HUDEP-2 (cell line): ENCODE measurements at regions not wholly inside any gene's neighbourhood (a gene's known extent, or its start where the extent isn't known, plus 50 kb on each side); places are given as distances from the start of the nearest gene placed in this dataset.

Experiments
- DNase-seq, 76 experiments: peaks; one replicate each; lab custom pipeline; 2025; ENCODE audit not compliant: unreplicated experiment in 76 of 76; lab: John Stamatoyannopoulos, UW

DNA sequence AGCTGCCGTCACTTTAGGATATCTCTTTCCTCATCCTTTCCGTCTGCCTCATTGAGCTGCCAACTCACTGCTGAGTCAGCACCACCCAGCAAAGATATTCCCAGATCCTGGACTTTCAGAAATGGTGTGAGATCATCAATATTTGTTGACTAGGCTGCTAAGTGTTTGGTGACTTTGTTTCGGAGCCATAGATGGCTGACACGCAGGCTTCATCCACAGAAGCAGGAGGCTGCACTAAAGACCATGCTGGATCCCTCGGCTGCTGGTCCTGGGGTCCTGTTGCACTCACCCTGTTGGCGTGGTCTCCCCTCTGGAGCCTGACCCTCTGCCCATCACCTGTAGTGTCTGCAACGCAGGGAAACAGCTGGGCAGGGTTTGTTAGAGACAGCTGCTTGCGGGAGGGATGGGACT lies 96.5 kb downstream of the ERMARD start:
- no peak for DNase-seq

DNA sequence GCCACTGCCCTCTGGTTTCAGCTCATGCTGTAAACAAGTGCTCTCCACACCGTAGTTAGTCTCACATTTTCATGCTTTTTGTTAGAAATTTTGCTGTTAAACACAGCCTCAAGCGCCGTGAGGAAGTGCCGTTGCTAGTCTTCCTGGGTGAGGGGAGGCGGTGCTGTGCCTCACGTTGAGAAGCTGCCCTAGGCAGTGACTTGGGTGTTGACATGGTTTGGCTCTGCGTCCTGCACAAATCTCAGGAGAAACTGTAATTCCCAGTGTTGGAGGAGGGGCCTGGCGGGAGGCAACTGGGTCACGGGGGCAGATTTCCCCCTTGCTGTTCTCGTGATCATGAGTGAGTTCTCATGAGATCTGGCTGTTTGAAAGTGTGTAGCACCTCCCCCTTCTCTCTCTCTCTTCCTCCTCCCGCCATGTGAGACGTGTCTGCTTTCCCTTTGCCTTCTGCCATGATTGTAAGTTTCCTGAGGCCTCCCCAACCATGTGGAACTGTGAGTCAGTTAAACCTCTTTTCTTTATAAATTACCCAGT lies 95.8 kb downstream of the ERMARD start:
- DNase-seq, result no peak

DNA sequence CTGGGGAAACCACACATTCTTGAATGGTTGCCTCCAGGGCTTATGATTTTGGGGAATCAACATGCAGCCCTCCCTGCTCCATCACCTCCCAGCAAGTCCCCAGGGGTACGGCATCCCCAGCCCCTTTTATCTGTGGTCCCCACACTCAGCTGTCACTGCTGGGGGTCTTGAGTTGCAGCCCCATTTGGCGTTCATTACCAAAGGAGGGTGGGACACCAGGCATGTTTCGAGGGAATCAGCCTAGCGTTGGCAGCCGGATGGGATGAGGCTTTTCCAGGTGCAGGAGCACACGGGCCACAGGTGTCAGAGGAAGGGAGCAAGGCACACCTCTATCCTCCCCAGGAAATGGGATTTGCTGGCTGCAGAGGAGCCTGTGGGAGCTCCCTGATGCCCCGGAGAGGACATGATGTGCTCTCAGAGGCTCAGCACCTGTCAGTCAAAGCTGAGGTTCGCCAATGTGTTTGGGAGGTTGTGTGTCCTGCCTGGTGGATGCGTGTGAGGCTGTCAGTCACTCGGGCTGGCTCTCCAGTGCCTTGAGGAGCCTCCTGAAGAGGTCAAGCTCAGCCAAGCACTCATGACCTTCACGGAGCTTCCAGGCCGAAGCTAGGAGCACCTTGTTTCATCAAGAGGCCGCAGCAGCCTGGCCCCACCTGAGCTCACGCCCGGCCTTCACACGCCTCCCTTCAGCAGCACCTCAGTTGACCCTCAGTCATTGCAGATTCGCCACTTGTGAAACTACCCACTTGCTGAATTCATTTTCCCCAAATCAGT lies 95.0 kb downstream of the ERMARD start:
- no peak for DNase-seq

DNA sequence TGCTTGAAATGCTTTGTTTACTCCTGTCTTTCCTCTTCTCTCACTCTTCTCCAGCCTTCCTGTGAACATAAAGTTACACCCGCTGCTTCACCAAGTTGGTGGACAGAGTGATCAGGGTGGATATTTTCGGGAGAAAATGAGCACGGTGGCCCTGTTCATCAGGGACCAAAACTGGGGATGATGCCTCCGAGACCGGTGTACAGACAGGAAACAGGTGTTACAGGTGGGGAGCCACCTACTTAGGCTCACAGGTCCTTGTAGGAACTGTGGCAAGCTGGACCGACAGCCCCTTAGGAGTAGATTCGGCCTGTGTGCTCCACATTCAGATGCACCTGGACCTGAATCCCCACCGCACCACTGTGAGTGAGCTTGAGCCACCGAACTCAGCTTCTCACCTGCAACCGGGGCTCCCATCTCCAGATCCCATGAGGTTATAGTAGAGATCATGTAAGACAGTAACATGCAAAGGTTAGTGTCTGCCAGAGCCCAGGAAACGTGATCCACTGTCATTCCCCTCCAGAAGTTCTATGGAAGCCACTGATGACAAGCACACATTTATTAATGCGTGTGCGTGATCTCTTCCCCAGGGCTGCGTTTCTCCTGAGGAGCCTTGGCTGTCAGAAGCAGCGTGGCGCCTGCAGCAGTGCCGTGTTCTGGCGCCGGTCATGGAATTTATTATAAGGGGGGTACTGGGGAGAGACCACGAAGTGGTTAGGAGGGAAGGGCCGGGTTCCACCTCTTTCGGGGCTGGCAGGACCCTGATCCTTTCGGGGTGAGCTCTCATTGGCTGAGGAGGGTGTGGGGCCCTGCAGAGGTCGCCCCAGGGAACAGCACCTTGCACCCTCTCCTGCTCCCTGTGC lies 94.2 kb downstream of the ERMARD start:
- no peak for DNase-seq

DNA sequence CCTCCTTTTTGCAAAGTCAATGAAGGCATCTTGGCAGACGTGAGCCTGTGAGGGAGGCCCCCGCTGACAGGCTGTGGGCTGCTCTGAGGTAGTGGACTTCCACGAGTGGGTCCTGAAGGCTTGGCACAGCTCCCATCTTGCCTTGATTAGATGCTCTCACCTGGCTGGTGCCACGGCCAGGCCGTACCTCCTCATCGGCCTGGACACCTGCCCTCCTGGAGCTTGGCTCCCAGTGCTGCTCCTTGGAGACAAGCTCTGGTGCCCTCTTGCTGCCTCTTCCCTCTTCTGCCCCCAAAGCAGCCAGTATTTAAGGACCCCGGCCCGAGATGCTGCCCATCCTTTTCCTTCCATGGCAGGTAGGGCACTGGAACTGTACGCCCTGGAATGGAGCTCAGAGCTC lies 93.5 kb downstream of the ERMARD start:
- no peak for DNase-seq

DNA sequence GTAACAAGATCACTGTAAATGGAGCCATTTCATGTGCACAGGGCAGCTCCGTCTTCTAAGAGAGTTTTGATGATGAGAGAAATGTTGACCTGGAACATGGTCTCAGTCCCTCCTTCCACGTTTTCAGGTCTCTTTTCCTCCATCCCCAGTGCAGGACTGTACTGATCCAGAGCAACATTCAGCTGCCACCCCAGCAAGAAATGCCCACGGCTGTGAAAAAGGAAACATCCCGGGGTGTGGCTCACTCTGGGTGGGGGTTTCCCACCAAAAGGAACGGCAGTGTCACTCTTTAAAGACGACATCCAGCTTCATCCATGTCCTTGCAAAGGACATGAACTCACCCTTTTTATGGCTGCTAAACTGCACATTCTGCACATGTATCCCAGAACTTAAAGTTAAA lies 92.6 kb downstream of the ERMARD start:
- DNase-seq, result no peak

DNA sequence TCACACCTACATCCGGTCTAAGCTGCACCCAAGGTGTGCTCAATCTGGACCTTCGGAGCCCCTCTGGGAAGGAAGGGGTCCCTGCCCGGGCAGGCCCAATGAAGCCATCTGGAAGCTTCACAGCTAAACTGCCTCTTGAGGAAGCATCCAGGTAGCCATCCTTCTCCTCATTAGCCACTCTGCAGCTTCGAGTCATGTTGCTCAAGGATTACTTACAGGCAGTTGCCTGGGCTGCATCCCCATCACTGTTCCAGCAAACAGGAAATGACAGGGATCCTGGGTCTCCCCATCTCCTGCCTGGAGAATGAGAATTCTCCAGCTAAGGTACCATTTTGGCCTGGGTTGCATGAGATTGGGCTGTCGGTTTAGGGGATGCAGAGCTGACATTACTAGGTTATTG lies 91.7 kb downstream of the ERMARD start:
- DNase-seq, result no peak

DNA sequence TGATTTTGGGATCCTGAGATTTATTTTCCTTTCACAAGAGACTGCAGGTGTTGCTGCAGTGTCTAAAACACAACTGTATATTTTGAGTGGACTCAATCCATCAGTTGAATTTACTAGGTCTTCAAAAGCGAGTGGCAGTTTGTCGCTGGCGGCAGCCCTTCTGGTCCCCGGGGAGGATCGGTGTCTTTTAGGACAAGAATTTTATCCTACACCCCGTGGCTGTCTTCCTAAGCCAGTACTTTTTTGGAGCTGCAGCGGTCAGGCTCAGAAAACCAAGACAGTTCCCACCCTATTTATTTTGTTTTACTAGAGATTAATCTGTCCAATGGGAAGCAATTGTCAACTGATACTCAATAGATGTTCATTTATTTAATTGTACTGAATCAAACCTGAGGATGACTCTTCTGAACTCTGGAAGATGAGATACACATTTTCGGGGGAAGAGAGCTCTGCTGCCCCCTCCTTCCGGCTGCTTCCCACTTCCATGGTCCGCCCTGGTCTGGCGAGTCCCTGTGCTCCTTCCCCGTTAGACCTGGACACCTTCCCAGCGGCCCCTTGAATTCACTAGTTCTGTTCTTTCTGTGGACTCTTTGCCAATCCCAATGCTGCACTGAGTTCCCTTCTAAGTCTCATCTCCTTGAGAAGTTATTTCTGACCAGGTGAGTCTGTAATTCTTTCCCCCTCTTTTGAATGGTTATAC lies 90.6 kb downstream of the ERMARD start:
- DNase-seq, result no peak

DNA sequence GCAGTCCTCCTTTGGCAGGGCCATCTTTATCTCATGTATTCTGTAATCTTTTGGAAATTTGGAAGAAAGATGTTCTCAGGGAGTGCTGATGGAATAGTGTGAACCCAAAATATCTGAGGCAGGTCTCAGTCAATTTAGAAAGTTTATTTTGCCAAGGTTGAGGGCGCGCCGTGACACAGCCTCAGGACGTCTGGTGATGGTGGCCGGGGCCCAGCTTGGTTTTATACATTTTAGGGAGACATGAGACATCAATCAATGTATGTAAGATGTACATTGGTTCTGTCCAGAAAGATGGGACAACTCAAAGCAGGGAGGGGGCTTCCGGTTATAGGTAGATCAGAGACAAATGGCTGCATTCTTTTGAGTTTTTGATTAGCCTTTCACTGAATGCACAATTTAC lies 89.8 kb downstream of the ERMARD start:
- no peak for DNase-seq

DNA sequence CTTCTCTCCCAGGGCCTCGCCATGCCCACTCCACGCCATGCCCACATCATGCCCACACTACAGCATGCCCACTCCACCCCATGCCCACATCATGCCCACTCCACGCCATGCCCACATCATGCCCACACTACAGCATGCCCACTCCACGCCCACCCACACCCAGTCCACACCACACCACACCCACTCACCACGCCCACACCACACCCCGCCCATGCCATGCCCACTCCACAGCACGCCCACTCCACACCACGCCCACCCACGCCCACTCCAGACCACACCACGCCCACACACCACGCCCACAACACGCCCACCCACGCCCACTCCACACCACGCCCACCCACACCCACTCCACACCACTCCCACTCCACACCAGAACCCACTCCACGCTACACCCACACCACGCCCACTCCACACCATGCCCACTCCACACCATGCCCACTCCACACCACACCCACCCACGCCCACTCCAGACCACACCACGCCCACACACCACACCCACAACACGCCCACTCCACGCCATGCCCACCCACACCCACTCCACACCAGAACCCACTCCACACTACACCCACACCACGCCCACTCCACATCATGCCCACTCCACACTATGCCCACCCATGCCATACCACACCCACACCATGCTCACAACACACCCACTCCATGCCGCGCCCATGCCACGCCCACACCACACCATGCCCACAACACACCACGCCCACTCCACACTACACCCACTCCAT lies 88.6 kb downstream of the ERMARD start:
- DNase-seq, result peak in 12 of 76 experiments; percentile 6 to 25 (median 16)

DNA sequence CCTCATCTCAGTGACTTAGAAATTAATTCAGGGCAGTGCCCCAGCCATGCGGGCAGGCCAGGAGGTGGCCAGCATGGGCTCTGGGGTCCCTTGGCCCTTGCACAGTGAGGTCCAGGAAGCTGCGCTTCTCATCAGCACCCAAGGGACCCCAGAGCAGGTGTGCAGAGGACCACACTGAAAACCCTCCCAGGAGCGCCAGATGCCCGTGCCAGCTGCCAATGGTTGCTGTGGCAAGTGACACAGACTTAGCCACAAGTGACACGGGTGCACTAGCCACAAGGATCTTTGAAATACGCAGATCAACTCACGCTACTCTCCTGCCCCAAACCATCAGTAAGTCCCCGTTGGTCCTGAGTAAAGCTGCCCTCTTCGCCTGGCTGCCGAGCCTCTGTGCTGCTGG lies 88.1 kb downstream of the ERMARD start:
- no peak for DNase-seq

DNA sequence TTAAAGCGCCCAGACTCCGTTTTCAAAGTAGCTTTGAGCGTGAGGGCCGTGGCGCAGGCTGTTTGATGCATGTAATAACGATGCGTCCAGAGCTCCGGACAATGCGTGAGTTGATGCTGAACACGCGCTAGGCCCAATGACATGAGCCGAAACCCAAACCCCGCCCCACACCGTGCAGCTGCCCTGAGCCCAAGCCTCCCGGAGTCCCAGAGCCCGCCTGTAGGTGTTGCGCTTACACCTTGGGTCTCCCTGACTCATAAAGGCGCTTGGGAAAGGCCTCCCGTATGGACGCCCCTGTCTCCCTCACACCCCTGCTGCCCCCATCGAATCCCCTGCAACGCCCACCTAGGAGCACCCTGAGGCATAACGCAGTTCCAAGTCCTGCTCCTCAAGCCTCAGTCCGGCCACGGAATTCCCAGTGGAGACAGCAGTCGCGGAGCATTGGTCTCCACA lies 87.6 kb downstream of the ERMARD start:
- DNase-seq, result no peak

DNA sequence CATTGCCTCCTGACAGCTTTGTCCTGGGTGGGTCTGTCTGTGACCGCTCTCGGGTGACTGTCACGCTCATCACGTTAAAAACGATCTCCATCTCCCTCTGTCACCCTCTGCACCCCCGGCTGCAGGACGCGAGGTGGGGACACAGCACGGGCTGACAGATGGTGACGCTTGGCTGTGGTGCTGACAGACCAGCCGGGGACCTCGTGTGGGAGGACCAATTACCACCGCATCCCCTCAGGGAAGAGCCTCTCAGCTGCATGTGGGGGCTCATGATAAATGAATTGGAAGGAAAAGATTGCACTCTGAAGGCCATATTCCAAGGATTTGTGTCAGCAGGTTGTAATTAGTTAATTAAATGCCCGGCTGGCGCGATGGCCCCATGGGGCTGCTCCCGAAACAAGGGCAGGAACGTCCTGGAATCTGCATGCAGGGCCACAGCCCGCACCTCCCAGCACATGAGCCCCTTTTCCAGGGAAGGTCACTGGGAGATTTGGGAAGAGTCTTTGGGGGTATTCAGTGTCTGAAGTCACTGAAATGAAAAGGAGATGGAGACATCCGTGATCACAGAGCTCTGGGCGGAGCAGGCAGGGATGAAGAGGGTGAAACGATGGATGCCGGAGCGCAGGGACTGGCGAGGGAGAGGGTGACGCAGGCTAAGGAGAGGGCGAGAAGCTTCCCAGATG lies 87.1 kb downstream of the ERMARD start:
- no peak for DNase-seq

DNA sequence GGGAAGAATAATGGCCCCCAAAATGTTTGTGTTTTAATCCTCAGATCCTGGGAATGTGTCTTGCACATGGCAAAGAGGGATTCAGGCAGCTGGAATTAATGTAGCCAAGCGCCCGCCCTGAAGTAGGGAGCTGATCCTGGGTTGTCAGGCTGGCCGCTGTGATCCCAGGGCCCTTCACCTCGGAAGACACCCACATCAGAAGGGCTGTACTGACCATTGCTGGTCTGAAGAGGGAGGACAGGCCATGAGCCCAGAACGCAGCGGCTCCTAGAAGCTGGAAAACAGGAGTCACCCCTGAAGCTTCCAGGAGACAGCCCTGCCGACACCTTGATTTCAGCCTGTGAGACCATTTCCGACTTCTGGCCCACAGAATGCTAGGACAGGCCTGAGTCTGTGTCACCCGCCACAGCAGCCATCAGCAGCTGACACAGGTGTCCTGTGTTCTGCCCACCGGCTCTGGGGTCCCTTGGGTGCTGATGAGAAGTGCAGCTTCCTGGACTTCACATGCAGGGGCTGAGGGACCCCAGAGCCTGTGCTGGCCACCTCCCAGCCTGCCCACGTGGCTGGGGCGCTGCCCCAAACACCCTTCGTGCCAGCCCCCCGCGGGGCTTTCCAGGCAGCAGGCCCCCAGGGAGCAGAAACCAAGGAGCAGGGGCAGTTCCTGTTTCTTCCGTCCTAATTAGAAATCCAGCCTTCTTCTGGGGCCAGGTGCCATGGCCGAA lies 86.3 kb downstream of the ERMARD start:
- no peak for DNase-seq

DNA sequence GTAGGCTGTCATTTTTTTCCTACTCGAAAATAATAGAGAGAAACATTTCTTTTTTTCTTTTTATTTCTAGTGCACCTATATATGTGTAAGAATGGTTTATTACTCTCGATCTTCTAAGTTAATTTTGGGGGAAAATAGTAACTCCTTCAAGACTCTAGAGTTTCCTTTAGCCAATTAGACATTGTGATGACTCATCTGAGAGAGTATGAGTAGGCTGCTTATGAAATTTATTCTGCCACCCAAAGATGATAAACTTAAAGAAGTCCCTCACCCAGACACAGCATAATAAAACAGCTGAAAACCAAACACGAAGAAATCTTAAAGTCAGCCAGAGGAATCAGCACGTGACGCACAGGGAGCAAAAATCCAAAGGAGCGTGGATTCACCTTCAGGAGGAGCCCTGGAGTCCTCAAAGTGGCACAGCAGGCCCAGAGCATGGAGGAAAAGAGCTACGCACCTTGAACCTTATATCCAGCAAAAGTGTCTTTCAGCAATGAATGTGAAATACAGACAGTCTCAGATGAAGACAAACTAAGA lies 81.9 kb downstream of the ERMARD start:
- DNase-seq, result no peak

DNA sequence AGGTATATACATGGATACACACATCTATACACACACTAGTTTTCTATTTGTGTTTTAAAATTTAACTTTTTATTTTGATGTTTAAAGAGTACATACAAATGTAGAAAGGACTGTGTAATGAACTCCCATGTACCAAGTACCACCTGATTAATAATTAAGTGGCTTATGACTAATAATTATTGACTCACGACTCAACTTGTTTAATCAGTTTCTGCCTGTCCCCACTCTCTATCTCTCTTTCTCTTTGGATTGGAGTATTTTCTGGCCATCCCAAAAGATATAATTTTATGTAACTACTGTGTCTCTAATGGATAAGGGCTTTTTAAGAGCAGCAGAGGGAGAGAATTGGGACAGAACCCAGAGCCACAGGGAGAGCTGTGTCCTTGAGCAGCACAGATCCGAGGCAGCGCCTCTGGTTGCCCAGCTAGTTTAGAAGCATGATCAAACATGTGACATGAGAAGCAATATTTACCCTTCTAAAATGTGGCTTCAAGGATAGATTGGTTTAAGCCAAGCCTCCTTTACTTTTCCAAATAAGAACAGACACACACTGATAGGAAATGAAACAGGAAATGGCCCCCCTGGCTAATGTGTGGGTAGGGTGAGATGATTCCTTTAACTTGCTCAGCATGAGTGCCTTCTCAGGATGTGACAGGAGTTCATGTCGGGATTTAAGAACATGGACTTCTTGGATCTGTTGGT lies 81.0 kb downstream of the ERMARD start:
- DNase-seq, result no peak

DNA sequence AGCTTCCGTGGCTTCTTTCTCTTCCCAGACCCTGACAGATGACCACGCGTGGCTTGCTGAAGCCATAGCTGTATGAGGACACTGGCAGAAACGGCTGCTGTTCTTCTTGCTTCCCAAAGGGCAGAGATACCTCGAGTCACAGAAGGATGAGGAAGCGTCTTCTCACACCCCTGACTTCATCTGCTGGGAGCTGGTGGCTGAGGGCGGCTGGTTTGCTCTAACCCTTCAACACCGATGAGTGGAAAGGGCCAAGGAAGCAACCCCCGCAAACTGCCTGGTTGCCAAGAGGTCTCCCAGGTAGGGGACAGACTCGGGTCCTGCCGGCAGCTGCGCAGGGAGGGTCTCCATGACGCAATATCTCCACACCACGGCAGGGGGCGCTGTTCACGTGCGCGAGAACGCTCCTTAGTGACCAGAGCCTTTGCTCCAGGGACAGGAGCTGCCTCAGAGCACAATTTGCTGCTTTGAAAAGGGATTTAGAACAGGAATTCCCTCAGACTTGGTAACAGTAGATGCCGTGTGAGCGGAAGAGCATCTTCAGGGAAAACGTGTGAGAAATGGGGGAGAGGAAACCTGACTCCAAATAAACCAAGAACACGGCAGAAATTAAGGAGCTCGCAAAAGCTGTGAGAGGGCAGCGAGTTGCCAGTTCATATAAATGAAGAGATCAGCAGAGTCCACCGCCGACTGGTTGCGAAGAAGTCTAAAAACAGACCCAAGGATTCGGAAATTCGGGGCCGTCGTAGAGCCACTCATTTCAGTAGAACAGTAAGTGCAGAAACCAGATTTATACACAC lies 80.2 kb downstream of the ERMARD start:
- peak in 54 of 76 experiments; percentile 8 to 70 (median 43) for DNase-seq
